ENCODE measurements at regions not wholly inside any gene's neighbourhood (a gene's known extent, or its start where the extent isn't known, plus 50 kb on each side); places are given as distances from the start of the nearest gene placed in this dataset.

DNA sequence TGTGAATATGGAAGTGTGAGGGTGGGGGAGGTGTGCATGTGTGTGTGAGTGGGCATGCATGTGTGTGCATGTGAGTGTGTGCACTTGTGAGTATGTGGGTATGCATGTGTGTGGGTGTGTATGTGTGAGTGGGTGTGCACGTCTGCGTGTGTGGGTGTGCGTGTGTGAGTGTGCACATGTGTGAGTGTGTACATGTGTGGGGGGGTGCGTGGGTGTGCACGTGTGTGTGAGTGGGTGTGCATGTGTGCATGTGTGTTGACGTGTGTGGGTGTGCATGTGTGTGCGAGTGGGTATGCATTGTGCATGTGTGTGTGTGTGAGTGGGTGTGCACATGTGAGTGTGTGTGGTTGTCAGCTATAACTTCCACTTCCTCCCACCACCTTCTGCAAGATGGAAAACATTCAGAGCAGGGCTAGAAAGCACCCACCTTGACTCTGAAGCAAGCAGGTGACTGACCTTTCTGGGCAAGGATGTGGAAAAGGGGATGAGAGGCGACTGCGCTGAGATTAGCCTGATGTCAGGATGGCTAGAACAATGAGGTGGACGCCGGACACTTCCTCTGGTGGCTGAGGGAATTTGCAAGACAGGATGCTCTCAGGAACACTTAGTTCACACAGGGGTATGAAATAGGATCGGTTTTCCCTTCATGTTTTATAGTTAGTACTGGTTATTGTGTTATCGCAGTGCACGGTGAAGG, 103.6 kb downstream of the ACKR3 start:
- DNase-seq (ENCODE audit: low read depth in 2 of 2) = no peak

DNA sequence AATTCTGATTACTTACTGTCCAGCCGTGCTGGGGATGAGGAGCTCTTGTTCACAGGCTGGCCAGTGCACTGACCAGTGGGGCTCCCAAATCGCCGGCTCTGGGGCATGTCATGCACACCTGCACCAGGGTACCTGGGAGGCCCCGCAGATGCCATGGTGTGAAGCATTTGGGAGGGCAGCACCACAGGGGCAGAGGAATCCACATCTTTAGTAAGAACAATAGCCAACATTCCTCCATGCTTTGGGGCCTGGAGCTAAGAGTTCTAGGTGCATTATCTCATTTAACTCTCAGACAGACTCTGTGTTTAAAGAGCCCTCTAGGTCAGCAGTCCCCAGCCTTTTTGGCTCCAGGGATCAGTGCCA, 104.2 kb downstream of the ACKR3 start:
- DNase-seq (ENCODE audit: low read depth in 2 of 2) = no peak

DNA sequence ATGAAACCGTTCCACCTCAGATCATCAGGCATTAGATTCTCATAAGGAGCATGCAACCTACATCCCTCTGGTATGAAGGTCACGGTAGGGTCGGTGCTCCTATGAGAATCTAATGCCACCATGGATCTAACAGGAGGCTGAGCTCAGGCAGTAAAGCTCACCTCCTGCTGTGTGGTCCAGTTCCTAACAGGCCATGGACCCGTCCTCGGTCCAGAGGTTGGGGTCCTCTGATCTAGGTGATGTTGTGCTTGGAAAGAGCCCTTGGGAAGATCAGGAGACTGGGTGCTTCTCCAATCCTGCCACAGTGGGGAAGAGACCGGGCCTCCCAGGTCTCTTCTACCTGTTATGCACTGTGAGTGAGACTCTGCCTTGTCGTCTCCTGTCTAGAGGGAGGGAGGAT, 104.6 kb downstream of the ACKR3 start:
- DNase-seq (ENCODE audit: low read depth in 2 of 2) = no peak

DNA sequence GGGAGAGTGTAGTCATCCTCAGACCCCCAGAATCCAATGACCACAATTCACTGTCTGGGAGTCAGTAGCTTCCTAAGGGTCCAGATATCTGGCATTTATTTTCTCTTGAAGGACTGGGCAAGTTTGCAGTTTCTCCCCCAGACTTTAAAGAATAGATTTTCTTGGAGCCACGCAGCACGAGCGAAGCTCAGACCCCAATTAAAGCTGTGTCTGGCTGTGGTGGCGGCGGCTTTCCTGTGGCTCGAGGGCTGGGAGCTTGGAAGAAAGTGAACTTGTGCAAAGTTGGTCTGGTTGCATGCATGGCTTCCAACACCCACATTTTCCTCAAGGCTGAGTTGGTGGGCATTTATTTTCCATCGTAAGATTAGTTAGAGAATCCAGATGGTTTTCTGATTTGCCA, 105.0 kb downstream of the ACKR3 start:
- DNase-seq (ENCODE audit: low read depth in 2 of 2) = no peak

DNA sequence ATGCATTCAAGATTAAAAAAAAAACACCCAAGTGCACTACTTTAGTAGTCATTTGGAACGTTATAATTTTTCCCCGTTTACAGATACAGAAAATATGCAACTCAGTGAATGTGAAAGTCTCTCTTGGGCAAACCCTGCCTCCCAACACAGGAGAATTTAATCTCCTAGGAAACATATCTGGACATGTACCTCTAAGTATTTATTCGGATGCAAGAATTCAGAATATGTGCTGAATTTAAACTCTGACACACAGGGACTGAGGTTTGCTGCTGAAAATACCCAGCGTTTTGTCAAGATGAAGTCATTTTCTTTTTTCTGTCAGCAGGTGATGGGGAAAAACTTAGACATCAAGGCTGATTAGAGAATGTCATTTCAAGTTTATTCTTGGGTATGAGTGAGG, 105.4 kb downstream of the ACKR3 start:
- DNase-seq (ENCODE audit: low read depth in 2 of 2) = no peak

DNA sequence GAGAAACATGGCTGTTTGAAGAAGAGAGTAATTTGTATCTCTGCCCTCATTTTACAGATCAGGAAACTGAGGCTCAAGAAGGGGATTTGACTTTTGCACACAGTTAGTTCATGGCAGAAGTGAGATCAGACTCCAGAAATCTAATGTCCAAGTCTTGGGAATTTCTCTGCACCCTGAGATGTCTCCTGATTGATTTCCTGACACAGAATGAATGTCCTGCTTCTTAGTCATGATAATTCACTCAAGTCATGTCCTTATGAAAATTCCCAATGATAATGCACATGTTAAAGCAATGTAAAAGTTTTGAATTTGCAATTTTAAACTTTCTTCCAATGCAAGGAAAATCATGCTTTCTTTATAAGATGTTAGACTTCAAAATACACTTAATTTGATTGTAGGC, 105.9 kb downstream of the ACKR3 start:
- no peak for DNase-seq (ENCODE audit: low read depth in 2 of 2)

DNA sequence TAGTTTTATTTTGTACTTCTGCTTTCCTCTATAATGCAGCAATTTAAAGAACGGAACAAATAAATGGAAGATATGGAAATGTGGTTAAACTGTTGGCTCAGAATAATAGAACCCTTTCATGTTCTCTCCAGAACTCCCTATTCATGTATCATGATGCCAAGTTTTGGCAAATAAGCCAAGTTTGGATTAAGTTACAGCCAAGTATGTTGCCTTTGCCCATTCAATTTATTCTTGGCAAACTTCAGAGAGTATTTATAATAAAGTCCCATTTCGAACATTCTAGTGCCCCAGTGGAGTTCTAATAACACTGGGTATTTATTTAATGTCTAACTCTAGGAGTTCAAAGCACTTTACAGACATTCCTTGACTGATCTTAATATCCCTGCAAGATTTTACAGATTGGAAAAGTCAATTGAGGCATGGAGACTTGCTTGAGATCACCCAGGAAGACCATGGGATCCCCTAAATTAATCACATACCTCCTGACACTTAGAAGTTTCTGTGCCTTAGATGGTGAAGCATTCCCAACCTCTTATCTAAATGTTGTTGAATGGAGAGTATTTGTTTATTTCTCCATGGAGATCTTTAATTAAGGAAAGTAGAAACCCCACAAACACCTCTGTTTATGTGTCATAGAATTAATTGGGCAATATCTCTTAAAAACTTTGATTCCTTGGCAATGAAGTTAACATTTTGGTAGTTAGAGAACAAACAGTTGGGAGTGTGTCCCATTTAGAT, 106.7 kb downstream of the ACKR3 start:
- no peak for DNase-seq (ENCODE audit: low read depth in 2 of 2)

DNA sequence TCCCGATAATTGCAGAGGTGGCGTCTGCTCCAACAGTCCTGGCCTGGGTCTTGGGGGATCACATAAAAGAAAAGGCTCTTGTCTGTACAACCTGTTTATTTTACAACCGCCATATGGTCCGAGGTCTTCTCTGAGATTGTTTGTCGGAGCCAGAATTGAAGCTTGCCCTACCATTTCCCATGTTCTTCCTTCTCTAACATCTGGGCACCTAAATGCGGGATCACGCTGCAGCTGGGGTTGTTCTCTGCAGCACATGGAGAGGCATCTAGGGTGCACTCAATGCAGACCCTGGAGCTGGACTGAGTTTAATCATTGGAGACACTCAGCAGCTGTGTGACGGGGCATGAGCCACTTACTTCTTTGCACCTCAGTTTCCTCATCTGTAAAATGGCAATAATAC, 107.7 kb downstream of the ACKR3 start:
- DNase-seq (ENCODE audit: low read depth in 2 of 2) = no peak

DNA sequence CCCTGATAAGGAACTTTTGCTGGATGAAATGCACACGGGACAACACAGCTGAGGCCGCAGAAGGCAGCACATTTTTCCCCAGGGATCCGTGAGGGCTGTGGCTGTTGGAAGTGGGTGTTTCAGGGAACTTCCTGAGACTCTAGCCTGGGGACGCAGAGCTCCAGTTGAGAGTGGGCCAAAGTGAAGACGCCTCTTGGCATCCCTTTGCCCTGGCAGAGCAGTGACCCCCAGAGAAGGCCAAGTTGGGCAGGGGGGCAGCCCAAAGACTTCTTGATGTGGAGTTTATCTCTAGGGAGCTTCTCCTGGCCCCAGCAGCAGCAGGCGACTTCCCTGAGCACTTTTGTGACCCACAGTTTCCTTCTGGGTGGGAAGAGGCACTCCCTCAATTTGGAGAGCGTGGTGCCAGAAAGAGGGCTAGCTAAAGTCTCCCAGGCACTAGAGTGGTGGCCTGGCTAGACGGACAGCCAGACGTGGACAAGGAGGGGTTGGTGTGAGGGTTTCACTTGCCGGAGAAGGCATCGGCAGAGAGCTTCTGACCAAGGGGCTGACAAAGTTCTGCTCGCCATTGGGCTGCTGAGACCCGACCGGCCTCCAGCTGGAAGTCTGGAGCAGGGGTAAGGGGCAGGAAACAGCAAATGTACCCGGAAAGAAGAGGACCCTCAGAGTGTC, 108.8 kb downstream of the ACKR3 start:
- no peak for DNase-seq (ENCODE audit: low read depth in 2 of 2)

DNA sequence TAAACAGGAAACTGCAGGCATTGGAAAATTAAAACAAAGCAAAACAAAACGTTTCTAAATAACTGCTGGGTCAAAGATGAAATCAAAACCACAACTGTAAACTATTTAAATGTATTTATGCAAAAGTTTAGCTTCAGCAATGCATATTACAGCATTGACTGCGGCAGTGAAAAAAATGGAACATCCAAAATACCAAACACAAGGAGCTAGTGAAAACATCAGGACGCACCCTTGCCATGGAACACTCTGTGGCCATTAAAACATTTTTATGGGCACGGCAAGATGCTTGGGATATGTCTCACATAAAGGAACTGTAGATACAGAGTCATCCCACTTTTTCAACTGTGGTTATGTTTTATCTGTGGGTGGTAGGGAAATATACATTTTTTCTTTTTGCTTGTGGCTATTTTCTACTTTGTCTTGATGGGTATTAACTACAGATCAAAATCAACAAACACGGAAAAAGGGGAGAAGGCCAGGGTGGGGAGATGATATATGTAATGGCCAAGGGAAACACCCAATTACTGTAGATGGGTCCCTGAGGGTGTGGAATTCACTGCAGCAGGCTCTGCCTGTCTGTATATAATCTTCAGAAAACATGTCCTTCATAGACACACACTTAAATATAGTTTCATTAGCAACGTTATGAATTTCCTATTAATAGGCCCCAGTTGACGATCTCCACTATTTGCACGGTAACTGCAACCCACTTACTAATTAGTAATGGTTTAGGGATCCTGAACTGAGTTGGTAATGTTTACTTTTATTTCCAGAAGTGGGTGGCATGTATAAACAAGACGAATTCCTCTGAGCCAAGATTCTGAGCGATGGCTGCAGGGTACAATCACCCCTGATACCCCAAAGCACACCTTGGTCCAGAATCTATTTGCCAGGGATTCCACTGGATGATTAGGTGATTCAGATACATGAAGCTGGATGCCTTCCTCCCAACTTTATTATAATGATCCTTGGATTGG, 110.5 kb downstream of the ACKR3 start:
- peak; percentile 66 to 75 for DNase-seq (ENCODE audit: low read depth in 2 of 2)

DNA sequence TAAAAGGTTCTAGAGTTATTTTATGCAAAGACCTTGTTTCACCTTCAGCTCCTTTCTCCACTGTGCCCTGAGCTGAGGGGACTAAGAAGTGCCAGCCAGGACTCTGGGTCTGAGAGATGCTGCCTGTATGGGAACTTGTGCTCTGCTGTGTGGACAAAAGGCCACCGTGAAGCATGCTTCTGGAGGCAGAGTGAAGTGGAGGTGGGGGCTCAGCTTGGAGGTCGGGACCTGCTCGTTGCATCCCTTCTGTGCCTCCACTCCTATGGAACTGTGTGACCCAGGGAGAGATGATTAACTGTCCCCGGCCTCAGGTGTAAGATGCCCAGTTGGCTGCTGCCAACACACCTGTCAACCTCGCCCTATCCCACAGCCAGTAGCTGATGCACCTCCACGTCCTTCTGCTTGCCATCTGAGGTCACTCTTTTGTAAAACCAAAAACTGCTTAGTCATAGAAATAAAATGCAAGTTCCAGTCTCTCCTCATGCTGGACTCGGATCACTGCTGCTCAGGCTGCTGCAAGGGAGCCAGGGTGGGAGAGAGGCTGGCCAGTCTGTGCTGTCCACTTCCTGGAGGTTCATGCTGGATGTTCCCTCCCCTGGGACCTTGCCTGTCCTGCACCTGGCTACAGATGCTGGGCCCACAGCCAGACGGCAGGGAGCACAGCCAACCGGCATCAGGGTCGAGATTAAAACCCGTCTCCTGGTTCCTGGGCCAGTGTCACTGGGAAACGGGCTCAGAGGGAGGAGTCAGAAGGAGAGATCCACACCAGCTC, 113.2 kb downstream of the ACKR3 start:
- DNase-seq (ENCODE audit: low read depth in 2 of 2) = no peak

DNA sequence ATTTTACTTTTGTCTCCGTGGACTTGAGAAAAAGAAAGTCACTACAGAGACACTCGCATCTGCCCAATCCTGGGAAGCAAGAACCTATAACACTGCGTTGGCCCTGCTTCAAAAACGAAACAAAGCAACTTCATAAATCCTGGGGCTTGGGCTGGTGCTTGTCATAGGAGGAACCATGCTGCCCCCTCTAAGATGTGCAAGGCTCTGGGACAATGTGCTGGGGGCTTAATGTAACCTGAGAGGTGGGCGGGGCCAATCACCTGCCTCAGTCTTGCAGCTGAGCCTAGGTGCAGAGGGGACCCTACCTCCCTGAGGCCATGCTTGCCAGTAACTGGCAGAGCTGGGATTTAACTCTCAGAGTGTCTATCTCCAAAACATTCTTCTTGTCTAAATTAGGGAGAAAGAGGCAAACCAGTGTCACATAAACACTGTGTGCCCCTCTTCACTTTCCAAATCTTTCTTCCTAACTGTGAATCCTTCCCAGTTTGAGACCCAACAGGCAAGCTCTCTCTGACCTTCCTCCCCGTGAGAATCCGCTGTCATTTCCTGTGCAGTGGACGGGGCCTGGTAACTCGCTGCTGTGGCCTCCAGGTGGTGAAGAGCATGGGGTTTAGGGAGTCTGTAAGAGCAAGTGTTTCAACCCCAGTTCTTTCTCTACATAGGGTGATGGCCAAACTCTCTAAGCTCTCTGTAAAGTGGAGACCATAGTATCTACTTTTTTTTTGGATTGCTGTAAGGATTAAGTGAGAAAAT, 115.1 kb downstream of the ACKR3 start:
- no peak for DNase-seq (ENCODE audit: low read depth in 2 of 2)

DNA sequence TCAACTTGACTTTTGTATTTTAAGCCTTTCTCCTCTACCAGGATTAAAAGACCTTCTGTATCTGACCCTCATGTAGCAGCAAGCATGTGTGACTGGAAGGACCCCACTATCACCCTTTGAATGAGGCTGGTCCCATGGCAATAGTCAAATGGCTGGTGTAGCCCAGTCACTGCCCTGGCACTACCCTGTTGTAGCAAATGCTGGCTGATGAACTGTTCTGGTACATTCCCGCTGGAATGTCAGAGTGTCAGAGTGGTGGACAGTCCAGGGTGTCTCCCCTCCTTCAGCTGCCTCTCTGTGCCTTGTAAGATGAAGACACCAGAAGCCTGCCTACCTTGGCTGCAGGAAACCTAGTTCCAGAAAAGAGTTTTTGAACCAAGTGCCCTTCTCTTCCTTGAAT, 115.7 kb downstream of the ACKR3 start:
- no peak for DNase-seq (ENCODE audit: low read depth in 2 of 2)

DNA sequence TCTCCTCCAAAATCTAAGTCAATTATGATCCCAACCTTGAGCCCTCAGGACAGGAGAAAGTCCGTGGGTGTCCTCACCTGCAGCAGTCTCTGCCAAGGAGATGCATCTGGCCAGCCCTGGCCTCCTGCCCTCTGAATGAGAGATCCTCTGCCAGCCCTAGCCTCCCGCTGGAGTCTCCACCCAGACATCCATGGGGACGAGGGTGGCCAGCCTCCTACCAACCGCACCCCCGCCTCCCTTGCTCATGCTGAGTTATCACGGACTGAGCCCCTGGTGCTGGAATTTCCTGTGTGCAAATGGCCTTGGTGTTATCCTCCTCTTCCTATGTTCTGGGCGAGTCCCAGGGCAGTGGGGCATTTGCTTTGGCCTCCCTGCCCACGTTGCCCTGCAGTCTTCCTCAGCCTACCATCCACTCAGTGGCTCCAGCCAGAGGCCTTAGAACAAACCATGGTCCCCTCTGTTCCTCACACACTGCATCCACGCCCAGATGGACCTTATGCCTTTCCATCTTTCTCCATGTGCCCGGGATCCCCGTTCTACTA, 116.4 kb downstream of the ACKR3 start:
- DNase-seq (ENCODE audit: low read depth in 2 of 2) = no peak

DNA sequence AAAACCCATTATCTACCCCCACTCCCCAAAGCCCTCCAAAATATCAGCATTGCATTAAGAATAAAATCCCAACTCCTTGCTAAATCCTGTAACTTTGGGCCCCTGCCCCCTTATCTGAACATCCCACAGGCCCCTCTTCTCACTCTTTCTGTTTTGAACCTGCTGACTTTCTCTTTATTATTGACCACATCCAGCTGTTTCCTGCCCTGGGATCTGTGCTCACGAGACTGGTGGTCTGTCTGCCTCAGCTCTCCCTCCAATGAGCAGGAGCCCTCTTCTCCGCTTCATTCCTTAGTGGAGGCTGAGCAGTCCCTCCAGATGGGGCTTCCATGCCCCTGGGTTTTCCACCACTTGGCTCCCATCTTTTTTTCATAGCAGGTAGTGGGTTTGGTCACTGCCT, 116.9 kb downstream of the ACKR3 start:
- no peak for DNase-seq (ENCODE audit: low read depth in 2 of 2)

DNA sequence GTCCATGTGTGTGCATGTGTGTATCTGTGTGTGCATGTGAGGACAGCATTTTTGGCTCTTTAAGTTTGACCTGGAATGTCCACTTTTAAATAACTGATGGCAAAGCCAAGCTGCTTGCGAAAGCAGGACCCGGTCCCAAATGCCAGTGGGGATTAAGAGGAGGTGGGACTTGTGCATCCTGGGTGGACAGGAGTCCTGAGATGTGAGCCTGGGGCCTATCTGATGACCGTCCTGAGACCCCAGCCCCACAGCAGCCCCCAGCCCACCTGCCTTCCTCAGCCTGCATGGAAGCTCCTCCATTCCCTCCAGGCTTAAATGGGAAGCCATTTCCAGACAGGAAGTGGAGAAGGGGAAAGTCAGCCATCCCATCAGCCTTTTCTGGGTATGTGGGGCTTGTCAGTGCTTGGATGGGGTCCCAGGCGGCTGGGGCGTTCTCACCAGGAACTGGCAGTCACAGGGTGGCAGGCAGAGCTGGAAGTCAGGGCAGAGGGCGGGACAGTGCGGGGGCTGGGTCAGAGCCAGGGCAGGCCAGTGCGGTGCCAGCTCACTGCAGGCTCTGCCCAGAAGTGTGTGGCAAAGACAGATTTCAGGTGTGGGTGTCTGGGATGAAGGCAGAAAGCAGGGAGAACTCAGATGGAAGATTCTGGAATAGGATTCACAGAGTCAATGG, 117.8 kb downstream of the ACKR3 start:
- no peak for DNase-seq (ENCODE audit: low read depth in 2 of 2)

DNA sequence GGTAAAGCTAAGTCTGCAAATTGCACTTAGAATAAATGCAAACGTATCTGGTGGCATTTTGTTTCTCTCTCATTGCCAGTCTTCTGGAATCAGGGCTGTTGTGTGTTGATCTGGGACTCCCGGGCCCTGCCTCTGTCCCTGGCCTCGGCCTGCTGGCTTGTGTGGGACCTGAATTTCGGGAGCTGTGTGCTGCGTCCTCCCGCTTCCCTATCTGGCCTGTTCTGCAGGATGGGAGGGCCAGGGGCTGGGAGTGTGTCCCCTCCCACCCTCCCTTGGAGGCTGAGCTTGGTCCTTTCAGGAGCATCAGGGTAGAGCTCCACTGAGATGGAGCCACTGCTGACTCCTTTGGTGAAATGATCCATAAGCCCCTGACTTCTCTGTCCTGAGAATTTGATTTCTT, 118.5 kb downstream of the ACKR3 start:
- DNase-seq (ENCODE audit: low read depth in 2 of 2) = no peak

DNA sequence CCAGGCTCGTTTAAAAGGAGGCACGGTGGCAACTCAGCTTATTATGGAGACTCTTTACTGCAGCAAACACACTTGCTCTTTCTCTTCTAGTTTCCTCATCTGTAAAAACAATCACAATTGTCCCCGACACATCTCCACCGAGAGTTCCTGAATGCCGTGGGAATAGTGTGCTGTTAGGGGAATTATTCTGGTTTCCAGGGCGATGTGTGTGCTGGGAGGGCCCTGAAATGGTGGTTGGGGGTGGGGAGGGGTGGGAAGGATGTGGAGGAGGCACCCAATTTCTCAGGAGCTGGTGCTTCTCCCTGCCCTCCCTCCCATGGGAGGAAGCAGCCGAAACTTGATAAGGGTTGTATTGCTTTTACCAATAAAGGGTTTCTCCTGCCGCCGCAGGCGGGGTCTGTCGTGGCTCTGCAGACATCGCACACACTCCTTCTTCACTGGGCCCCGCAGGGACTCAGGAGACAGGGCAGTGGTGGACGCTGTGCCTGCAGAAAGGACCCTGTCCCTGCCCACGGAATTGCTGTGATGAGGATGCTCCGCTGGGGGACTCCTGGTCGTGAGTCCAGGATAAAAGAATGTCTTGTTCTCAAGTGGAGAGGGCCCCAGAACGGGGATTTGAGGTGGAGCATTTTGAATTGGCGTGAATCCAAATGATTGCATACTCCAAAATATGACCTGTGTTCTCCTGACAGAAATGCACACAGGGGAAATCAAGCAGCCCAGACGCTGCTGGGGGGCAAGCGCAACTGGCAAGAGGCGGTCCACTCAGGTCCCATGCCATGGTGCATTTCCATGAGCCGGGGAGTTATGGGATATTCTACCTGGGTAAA, 119.2 kb downstream of the ACKR3 start:
- DNase-seq (ENCODE audit: low read depth in 2 of 2) = no peak

DNA sequence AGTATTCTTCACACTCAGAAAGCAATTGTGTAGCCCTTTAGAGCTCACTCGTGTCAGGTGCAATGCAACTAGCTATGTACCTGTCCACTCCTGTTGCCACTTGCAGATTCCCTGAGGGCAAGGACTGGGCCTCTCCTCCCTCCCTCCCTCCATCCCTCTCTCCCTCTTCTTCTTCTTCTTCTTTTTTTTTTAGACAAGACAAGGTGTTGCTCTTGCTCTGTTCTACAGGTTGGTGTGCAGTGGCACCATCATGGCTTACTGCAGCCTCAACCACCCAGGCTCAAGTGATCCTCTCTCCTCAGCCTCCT, 119.7 kb downstream of the ACKR3 start:
- no peak for DNase-seq (ENCODE audit: low read depth in 2 of 2)

All from fibroblast of skin of left biceps (primary cell).